Posterior vena cava (tissue), 2 donors: ENCODE measurements at regions not wholly inside any gene's neighbourhood (a gene's known extent, or its start where the extent isn't known, plus 50 kb on each side); places are given as distances from the start of the nearest gene placed in this dataset.

Source experiments
- DNase-seq: peaks from one replicate; pipeline ENCODE4 v3.0.0-alpha.2; 2020; ENCODE audit warnings: low spot score
- intact Hi-C, 2 donors: fragments of 100-400 bp; cut with DNase I; formaldehyde crosslinking; loops; one replicate each; pipeline versions ENCODE4 v1.14.1 to v1.14.2; 2022 to 2023
- donor health status: DM: yes; HTN: yes; CAD: no.
- donor health status: DM: yes; HTN: yes; CAD: no.

DNA sequence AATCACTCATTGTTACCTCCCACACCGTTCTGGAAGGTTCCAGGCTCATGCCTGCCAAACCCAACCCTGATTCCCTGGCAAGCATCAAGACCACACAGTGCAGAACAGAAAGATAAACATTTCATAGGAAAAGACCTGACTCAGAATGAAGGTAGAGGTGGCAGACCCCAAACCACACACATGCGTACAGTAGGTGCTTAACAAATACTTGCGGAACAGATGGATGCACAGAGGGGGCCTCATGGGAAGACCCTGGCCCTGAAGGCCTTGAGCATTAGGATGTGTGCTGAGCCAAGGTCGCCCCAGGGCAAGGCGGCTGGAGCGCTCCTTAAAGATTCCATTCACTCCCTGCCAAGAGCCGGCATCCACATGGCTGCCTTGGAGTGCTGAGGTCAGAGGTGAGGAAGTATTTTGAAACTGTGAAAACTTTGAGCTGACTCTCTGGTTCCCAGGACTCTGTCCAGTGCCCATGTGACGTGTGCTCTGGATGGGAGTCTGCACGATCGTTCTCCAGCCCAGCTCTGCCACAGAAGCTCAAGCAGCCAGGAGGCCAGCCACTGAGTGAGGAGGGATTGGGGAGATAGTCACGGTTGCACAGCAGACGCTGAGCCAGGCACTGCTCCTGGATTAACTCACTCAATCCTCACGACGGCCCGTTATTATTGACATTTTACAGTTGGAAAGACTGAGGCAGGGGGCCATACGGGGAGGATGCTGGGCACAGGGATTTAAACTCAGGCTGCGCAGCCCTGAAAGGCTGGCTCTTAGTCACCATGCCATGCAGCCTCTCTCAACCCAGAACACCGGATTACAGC lies 65.5 kb upstream of the AFDN start:
- peak; percentile 85 for DNase-seq
- intact Hi-C loops = loop anchor here in 1 of 2 donors (5.0 kb wide), 1 partner anchor 1311 kb away; no protein-coding TSS in a partner anchor

DNA sequence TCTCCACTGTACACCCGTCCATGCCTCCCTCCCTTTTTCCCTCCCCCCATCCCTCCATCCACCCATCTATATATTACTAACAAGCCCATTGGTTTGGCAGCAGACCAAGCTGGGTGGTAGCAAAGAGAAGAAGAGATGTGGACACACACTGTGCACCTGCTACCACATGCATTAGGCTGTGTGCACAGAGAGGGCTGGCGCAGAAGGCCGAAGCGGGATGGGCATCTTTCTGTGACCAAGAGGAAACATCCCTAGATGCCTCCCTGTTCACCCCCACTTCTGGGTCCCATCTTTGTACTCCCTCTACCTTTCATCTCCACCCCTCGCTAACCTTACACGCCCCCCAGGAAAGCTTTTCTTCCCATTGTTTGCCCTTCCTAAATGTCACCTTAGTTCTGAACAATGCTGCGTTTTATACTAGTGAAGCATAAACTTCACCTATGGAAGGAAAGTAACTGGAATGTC lies 64.9 kb upstream of the AFDN start:
- DNase-seq = peak; percentile 42
- intact Hi-C loops = loop anchor here in 1 of 2 donors (5.0 kb wide), 1 partner anchor 1310 kb away; no protein-coding TSS in a partner anchor

DNA sequence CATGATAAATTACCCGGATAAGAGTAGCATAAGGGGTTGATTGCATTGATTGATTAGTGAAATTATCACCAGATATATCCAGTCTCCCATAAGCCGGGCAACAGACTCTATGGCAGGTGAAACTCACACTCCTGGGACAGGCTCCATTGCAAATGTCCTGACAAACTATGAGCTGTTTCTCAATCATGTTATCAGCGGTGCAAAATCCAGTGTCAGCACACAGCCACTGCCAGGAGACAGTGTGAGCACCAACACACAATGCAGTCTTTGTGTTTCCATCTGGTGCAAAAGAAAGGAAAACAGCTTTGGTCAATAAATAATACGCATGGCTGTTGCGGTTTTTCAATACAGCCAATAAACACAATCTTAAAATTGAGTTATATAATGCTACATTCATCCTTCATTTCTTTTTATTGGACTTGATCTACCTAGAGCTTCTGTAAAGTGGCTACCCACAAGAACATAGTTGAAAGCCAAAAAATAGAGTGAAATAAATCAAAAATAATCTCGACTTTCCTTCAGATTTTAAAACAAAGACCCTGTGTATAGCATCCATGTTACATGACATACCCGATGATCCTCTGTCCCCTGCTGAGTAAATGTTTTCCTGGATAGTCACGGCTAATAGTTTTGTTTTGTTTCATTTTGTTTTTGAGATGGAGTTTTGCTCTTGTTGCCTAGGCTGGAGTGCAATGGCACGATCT lies 64.3 kb upstream of the AFDN start:
- no peak for DNase-seq
- intact Hi-C loops = loop anchor here in 1 of 2 donors (5.0 kb wide), 1 partner anchor 1310 kb away; no protein-coding TSS in a partner anchor

DNA sequence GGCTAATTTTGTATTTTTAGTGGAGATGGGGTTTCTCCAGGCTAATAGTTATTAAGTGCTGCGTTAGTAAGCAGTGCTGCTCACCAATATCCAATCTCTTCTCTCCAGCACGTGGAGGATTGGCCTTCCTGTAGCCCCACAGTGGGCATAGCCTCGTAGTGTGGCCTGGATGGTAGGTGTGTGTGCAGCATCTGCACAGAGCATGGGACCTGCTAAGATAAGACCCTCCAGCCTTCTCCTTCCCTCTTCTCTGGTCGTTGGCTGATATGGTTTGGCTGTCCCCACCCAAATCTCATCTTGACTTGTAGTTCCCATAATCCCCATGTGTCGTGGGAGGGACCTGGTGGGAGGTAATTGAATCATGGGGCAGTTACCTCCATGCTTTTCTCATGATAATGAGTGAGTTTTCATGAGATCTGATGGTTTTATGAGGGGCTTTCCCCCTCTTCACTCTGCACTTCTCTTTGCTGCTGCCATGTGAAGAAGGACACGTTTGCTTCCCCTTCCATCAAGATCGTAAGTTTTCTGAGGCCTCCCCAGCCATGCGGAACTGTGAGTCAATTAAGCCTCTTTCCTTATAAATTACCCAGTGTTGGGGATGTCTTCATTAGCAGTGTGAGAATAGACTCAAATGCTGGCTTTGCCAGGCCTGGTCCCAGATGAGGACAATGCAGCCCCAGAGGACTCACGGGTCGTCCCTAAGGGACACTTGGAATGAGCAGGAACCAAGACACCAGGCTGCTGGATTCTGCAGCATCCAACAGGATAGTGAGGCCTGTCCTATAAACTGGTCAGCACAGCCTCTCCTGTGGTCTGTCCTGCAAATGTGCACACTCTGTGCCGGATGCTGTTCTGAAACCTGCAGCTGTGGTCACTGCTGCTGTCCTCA lies 63.4 kb upstream of the AFDN start:
- intact Hi-C loops = loop anchor here in 1 of 2 donors (5.0 kb wide), 1 partner anchor 1309 kb away; no protein-coding TSS in a partner anchor
- no peak for DNase-seq

DNA sequence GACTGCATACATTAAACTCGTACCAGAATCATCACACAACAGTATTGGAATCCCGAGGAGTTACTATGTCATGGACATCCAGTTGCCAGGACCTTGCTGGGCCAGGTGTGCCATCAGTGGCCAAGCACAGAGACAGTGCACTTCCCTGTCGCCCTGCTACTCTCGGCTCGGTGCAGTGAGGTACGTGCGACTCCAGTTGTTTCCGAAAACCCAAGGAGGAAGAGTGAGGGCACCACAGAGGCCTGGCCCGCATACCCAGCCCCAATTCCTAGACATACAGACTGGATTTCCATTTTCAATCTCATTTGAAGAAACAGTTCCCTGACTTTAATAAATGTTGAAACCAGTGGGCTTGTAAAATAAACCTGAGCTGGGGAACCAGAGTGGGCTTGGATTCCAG lies 62.5 kb upstream of the AFDN start:
- intact Hi-C loops = loop anchor here in 1 of 2 donors (5.0 kb wide), 1 partner anchor 1308 kb away; no protein-coding TSS in a partner anchor
- DNase-seq = peak; percentile 58

DNA sequence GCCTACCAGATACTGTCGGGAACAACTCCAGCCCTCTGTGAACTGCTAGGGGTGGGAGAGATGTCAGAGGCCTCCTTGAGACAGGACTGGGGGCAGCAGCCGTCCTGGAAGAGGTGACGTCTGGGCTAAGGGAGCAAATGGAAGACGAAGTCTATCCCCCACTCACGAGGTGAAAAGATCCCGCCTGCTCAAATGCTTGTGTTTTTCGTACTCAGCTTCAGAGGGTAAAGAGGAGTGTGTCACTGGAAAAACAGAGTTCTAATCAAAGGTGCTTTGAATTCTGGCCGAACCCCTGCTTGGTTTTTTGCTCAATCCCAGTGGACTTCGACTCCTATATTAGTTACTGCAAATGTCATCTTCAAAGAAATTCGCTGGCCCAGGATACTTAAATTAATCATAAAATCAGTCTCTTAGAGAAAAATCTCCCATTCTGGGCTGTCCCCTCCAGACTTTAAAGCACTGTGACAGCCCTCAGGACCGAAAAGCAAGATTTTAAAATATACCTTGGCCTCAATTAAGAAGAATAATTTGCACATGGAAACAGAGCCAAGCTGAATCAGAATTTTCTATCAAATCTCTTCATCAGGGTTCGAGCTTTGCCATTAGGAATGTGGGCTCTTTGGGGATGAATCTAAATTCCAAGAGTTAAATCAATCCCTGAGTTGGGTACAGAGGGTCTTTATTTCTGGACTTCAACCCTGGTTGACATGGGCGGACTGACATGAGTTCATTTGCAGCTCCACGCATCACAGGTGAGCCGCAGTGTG lies 61.8 kb upstream of the AFDN start:
- DNase-seq = no peak
- intact Hi-C loops = loop anchor here in 1 of 2 donors (5.0 kb wide), 1 partner anchor 1307 kb away; no protein-coding TSS in a partner anchor

DNA sequence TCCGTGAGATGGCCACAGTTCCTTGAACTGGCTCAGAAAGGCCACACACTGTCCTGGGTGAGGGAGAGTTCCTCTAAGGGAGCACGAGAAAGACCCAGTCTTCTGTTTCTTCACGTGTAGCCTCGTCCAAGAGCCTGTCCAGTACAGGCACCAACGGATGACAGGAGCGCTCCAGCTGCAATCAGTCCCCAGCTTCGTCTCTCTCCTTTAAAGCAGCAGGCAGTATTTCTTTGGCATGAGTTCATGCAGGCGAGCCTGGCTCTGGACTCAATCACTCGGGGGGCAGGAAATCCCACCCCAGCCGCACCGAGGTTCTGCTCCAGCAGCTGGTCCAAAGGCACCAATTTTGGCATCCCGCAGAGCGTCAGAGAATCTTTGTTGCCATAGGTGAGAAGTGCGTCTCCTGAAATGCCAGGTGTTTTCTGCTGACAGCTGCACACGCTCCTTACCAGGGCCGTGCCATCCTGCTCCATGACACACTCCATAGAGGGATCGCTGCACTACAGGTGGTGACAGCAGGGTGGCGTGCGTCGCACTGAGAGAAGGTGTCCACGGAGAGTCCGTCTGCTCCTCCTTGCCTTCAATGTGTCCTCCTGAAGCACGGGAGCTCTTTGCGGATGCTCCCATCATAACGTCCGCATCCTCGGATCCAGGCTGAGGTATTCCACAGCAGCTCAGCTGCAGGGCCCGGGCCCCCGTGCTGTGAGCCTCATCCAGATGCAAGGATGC lies 59.6 kb upstream of the AFDN start:
- peak; percentile 61 for DNase-seq
- intact Hi-C loops = no loop called here

DNA sequence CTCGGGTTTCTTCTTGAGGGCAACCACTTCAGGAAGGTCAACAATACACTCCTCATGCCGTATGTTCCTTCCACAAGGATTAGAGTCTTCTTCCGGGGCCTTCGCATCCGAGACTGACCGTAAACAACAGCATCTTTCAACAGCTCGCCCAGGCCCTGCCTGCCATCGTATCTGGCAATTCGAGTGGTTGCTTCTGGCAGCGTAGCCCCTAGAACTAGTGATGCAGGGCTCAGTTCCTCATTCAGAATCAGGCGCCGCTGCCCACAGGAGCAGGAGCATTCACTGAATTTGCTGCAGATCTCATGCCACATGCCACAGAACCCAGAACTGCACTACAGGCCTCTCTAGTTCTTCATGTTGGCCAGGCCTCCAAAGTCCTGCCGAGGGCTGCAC lies 59.0 kb upstream of the AFDN start:
- intact Hi-C loops = no loop called here
- peak; percentile 64 for DNase-seq

DNA sequence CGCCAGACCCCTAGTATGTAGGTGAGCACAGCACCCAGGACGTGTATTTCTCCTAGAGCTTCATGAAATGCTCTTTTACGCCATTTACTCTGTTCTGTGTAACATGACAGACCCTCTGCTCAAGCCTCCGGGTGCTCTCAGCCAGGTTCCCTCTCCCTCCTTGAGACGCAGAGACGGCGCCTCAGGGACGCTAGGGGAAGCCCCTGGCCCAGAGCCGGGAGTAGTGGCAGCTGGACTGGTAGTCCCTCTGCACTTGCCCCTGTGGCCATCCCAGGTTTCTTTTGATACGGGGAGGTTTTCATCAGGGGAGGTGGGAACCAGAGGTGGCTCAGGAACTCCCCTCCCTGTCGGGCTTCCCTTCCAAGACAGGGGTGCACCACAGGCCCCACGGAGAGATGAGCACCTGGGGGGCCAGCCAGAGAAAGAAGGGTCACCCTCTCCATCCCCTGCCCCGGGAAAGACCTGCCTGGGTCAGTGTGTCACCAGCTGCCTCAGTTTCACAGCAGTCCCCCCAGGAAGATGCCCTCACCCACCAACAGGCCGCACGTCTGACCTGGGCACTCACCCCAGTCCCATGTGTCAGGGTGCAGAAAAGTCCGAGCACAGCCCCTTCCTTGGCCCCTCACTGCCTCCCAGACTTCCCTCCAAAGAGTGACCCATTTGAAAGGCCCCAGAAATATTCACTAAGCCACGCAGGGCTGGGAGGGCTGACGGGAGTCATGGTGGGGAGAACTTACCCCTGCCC lies 58.1 kb upstream of the AFDN start:
- intact Hi-C loops = no loop called here
- peak; percentile 73 for DNase-seq

DNA sequence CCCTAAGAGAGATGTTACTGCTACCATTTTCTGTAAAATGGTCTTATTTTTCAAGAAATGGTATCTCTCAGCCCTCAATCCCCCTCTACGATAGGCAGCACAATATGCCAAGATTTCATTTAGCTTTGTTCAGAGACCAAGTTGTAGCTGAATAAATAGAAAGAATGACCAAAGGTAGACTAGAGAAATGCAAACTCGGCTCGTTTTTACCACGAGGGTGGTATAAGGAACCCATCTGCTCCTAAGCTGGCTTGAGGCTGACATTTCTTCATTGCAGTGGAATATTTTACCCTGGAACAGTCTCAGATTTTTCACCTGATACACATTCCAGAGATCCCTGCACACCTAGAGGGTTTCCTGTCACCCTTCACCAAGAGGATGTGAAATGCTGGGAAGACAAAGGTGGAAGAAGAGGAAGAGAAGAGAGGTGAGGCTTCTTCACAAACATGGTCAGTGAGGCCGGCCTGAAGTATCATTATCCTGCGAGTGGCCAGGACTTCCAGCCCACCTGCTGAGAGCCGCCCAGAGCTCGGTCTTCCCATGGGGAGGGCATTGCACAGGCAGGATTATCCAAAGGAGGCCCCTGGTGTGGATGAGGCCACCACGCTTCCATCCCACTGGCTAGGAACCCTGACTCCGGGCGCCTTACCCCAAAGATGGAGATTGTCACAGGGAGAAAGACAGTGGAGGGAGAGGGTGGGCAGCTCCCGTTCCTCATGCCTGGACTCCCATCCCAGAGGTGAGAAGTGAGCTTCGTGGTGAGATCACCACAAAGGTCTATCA lies 57.1 kb upstream of the AFDN start:
- DNase-seq = peak; percentile 48
- intact Hi-C loops = no loop called here

DNA sequence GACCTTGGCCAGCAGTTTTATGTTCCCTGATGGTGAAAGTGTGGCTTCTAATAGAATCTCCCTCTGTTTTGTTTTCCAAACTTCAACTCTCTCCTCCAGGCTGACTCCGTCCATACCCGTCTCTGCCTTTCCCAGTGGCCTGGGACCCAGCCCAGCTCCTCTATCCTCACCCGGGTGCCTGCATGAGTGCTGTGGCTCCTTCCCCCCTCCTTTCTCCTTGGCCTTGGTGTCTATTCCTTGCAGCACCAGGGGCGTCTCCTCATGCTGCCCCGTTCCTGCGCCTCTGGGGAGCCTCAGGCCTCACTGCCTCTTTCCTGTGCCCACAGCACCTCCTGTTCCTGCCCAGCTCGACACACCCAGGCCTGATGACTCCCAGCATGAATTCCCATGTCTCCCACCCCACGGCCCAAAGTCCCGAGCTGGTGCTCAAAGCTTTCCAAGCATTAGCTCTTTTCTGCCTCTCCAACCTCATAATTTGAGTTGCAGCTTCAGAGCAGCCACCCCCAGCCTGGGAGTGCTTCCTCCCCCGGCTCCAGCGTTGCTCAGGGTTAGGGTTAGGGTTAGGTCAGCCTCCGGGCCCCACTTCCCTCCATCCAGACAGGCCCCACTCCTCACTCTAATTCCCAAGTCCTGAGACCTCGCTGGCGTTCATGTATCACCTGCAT lies 56.3 kb upstream of the AFDN start:
- DNase-seq = peak; percentile 53
- intact Hi-C loops = no loop called here

DNA sequence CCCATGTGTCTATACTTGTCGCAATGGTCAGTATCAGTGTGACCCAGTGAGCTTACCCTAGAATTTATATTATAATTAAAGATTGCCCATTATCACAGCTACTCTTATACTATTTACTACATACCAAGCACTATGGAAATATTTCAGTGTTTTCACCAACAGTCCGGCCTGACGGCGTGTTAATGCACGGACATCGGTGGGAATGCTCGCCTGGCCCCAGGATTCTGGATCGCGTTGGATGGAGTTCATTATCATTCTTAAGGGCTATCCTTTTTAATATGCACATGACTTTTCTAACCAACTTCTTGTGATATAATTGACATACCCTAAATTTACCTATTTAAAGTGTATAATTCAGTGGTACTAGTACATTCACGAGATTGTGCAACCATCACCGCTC lies 51.8 kb upstream of the AFDN start:
- intact Hi-C loops = no loop called here
- DNase-seq = peak; percentile 77

DNA sequence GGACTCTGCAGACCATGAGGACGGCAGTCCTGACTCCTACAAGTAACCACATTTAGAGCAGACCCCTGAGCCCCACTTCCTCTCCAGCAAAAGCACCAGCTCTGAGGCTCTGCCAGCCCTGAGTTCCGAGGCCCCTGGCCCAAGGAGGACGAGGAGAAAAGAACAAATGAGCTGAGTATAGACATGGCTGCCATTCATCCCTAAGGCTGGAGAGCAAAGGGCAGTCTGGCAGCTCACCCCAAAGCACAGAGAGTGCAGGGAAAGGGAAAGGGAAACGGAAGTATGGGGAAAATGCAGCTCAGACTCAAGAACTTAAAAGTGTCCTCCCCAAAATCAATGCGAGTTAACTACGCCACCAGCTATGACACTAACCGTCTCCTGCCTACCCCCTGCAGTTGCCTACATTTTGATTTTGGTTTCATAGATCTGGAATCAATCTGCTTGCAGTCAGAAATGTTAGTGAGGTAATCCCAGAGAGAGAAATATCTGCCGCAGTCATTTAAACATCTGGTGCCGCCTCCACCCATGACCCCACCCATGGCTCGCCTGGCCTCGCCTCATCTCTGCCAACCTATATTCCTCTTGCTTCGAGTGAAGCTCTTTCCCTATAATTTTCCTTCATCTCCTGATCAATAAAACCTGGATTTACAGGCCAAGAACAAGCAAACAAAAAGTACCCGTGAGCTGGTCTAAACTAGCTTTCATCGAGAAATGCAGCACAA lies 49.6 kb upstream of the AFDN start:
- DNase-seq = no peak
- intact Hi-C loops = no loop called here
